ENCODE measurements at regions not wholly inside any gene's neighbourhood (a gene's known extent, or its start where the extent isn't known, plus 50 kb on each side); places are given as distances from the start of the nearest gene placed in this dataset.

- DNase-seq = no peak
These were observed 53.4 kb downstream of the GAS1 start for GRCh38 chr9:86893811-86894490.

- DNase-seq = no peak
These were observed 54.7 kb downstream of the GAS1 start for GRCh38 chr9:86892576-86892975.

- no peak for DNase-seq
These were observed 55.3 kb downstream of the GAS1 start for GRCh38 chr9:86891886-86892437.

- no peak for DNase-seq
These were observed 56.2 kb downstream of the GAS1 start for GRCh38 chr9:86891091-86891490.

- no peak for DNase-seq
These were observed 62.1 kb downstream of the GAS1 start for GRCh38 chr9:86885232-86885631.

GRCh38 chr9:86876621-86877196 lies 70.6 kb downstream of the GAS1 start:
- no peak for DNase-seq

GRCh38 chr9:86868616-86869015 lies 78.7 kb downstream of the GAS1 start:
- no peak for DNase-seq

- DNase-seq = no peak
These were observed 79.4 kb downstream of the GAS1 start for GRCh38 chr9:86867804-86868313.

GRCh38 chr9:86865952-86866351 lies 81.4 kb downstream of the GAS1 start:
- DNase-seq = no peak

- no peak for DNase-seq
These were observed 87.3 kb downstream of the GAS1 start for GRCh38 chr9:86860006-86860405.

GRCh38 chr9:86859056-86859455 lies 88.2 kb downstream of the GAS1 start:
- peak; percentile 66 for DNase-seq

GRCh38 chr9:86858009-86858408 lies 89.3 kb downstream of the GAS1 start:
- DNase-seq = no peak

- no peak for DNase-seq
These were observed 91.0 kb downstream of the GAS1 start for GRCh38 chr9:86856259-86856658.

GRCh38 chr9:86854898-86855523 lies 92.3 kb downstream of the GAS1 start:
- peak; percentile 8 for DNase-seq

GRCh38 chr9:86846656-86847055 lies 100.7 kb downstream of the GAS1 start:
- no peak for DNase-seq

GRCh38 chr9:86843206-86843605 lies 104.1 kb downstream of the GAS1 start:
- DNase-seq = no peak

- DNase-seq = no peak
These were observed 104.7 kb downstream of the GAS1 start for GRCh38 chr9:86842573-86842972.

- no peak for DNase-seq
These were observed 107.8 kb downstream of the GAS1 start for GRCh38 chr9:86839522-86839921.

- no peak for DNase-seq
These were observed 108.5 kb downstream of the GAS1 start for GRCh38 chr9:86838519-86839497.

- DNase-seq = no peak
These were observed 110.0 kb downstream of the GAS1 start for GRCh38 chr9:86837345-86837744.

- no peak for DNase-seq
These were observed 110.5 kb downstream of the GAS1 start for GRCh38 chr9:86836797-86837196.

GRCh38 chr9:86836266-86836665 lies 111.0 kb downstream of the GAS1 start:
- no peak for DNase-seq

- no peak for DNase-seq
These were observed 117.0 kb downstream of the GAS1 start for GRCh38 chr9:86830356-86830755.
